Epidermal melanocyte (primary cell): ENCODE measurements at regions not wholly inside any gene's neighbourhood (a gene's known extent, or its start where the extent isn't known, plus 50 kb on each side); places are given as distances from the start of the nearest gene placed in this dataset.

ENCODE experiments used
- DNase-seq: peaks from one replicate; pipeline ENCODE4 v3.0.0; 2011; ENCODE audit warnings: low spot score; ENCODE audit not compliant: insufficient read length

DNA sequence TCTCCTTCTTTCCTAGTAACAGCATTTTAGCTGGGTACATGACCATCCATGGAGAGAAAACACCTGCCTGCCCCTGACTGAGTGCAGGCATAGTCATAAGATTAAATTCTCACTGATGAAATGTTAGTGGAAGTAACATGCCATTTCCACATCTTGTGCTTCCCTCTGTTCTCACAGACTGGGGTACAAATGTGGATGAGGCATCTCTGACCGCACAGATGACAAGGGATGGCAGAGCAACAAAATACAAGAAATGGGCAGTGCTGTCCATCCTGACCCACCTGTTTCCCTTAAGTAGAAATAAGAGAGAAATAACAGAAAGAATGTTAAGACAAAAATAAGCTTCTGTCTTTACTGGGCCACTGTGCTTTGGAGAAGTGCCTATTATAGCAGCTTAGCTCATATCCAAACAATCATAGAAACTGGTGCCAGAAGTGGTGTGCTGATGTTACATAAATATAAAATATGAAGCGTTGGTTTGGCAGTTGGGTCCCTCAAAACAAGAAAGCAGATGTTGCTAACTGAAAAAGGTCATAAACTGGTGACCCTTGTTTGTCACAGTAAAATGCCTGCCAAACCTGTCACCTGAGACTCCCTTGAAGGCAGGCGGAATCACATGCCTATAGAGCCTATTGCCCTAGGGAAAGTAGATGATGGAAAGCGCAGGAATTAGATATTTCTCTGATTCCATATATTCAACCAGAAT lies 72.4 kb upstream of the CCDC150 start:
- DNase-seq: no peak

DNA sequence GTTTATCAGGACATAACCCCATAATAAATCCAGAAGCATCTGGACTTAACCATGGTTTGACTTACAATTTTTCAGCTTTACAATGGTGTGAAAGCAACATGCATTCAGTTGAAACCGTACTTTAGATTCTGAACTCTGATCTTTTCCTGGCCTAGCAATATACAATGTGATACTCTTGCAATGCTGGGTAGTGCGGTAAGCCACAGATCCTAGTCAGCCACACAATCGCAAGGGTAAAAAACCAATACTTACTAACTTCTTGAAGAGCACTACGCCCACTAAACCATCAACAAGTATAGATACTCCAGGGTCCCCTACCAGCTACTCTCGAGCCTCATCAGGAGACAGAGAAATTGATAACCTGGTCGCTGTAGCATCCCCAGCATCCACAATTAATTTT lies 71.0 kb upstream of the CCDC150 start:
- DNase-seq: no peak

DNA sequence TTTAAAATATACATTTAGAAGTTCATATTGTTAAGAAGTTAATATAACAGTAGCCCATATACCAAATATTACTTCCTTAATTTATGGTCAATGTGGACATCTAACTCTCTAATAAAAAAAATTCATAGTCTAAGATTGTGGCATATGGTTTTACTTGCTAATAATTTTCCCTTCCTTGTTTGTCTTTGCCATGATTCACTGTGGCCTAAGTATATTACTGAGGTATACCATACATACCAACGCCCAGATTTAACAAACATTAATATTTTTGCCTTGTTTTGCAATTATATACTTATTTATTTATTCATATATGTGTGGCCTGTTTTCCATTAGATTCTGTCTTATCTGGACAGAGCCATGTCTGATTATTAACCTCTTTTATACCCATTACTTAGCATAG lies 54.6 kb upstream of the CCDC150 start:
- no peak for DNase-seq

DNA sequence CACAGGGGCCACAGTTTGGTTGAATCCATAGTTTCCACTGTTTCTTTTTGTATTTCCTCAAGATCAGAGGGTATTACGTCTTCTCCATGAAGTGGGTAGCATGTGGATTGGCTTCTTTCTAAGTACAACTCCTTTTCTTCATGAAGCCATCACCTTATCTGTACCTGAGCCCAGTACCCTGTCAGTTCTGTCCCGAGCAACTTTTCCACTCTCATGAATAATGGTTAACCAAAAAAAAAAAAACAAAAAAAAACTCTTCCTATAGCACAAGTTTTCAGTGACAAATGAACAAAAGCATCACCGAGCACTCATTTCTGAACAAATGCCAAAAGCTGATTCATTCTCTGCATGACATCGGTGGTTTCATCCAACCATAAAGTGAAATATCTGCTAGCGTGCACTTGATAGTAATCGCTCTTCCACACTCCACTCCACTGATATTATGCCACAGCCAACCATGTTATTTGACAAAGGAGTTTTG lies 53.0 kb upstream of the CCDC150 start:
- no peak for DNase-seq

DNA sequence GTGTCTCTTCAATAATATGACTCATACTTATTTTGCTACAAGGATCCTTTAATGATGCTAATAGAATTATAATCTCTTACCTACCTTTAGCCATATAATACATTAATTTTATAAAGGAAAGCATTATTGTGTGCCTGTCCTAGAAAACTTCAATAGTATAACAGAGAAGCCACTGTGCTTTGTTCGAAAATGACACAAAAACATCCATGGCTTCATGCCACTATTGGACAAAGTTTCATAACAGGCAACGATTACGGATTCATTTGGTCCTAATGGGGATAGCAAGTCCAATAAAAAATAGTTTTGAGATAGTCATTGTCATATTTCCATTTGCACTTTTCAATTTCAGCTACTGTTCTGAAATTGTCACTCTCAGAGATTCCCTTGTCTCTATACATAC lies 52.5 kb upstream of the CCDC150 start:
- DNase-seq: no peak

DNA sequence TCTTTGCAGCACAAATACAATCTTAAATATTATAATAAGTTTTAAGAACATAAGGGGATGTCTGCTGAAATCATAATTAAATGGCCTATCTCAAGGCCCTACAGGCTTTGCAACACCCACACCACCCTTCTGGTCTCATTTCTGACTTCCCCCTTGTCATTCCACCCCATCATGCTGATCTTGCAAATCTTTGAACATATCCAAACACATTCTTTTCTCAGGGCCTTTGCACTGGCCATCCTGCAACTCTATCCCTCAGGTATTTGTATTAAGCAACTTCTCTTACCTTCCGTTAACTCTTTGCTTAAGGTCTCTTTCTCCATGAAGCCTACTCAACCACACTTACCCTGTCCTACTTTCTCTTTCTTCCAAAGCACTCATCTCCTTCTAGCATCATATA lies 51.8 kb upstream of the CCDC150 start:
- no peak for DNase-seq

DNA sequence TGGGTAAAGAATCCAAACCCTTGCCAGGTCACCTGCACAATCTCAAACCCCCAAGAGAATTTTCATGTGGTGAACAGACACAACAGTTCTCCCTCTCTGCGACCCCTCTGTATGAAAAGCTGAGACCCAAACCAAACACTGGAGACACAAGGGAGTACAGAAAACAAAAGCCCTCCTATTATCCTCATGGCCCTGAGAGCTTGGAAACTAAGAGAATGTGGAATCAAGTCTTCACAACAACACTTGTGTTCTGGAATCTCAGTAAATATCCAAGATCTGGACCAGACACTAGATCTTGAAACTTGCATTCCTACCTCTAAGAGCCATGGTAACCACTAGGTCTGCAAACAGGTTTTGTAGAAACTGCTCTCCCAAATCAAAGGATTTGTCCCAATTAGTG lies 50.1 kb upstream of the CCDC150 start:
- no peak for DNase-seq
